ENCODE measurements at regions not wholly inside any gene's neighbourhood (a gene's known extent, or its start where the extent isn't known, plus 50 kb on each side); places are given as distances from the start of the nearest gene placed in this dataset.

- no peak for DNase-seq
These were observed 514.4 kb upstream of the ARRDC4 start for GRCh38 chr15:97446138-97446537.

GRCh38 chr15:97456521-97457202 is 503.8 kb upstream of the ARRDC4 start:
- no peak for DNase-seq

DNA sequence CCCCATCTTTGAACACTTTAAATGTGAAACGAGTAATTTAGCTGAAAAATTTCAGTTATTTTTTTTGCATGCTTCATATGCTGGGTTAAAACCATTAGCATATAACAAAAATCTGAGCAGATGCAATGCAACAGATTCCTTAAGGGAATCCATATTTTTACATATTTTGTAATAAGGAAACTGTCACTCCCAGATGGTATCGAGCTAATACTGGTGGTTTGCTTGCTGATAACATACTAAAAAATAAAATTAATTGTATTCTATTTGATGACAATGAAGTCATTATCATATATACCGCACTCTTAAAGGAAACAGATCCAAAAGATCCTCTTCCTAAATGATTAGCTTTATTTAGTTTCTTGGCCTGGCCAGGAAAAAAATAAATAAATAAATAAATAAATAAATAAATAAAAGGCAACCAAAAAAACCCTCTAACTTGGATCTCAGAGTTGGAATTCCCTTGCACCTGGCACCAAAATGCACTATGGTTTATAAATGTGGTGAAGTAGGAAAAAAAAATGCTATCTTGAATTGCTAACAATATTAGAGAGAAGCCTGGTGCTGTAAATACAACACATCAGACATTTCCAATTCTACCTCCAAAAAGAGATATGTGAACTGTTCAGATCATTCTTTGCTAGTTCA is 503.2 kb upstream of the ARRDC4 start:
- DNase-seq, result no peak

- DNase-seq, result no peak
These were observed 500.7 kb upstream of the ARRDC4 start for GRCh38 chr15:97459771-97460170.

DNA sequence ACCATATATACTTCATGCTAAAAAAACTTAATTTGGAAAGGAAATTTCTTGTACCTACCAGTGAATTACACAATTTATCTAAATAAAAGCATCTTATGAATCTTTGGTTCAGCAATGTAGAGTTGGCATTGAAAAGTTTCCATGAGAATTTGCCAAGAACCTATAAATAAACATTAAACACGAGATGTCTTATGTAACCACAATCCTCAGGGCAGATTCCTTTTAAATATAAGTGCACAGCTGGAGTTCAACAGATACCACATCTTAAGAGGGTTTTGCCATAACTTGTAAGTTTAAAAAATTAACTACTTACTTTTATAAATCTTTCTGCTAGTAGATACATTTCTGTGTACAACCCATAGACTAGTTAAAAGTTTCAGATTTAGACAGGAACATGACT is 499.3 kb upstream of the ARRDC4 start:
- no peak for DNase-seq

GRCh38 chr15:97463696-97464095 is 496.8 kb upstream of the ARRDC4 start:
- no peak for DNase-seq

- DNase-seq, result no peak
These were observed 490.1 kb upstream of the ARRDC4 start for GRCh38 chr15:97470417-97470816.

DNA sequence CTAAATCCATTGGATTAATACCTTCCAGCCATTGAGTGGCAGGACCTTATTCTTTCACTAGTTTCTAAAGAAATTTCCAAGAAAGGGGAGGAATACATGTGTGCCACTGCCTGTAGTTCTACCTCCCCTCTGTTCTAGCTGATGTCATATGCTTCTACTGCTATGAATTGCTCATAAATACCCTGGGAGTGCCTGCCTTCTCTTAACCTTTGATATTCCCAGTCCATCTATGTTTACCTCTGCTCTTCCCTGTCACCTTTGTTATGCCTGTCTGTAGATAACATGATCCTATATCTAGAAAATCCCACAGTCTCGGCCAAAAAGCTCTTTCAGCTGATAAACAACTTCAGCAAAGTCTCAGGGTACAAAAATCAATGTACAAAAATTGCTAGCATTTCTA is 486.9 kb upstream of the ARRDC4 start:
- DNase-seq, result no peak

DNA sequence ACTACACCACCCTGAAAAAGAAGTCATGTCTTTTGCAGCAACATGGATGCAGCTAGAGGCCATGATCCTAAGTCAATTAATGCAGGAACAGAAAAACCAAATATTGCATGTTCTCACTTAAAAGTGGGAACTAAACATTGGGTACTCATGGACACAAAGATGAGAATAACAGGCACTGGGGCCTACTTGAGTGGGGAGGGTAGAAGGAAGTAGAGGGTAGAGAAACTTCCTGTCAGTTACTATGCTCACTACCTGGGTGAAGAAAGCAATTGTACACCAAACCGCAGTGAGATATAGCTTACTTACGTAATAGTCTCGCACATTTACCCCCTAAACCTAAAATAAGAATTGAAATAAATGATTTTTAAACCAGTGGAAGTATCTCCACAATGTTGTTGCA is 480.5 kb upstream of the ARRDC4 start:
- DNase-seq, result no peak

DNA sequence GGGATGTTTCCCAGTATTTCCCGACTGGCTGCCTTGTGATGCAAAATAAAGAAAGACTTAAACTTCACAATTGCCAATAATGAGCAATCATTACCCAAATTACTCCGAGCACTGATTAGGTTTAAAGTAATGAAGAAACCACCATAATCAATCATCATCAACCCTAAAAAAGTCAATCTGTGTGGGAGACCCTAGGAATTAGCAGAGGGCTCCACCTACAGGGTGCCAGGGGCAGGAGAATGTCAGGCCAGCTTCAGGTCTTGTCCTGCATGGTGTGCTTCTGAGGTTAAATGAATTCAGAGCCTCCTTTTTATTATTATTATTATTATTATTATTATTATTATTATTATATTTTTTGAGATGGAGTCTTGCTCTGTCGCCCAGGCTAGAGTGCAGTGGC is 478.0 kb upstream of the ARRDC4 start:
- DNase-seq, result no peak

DNA sequence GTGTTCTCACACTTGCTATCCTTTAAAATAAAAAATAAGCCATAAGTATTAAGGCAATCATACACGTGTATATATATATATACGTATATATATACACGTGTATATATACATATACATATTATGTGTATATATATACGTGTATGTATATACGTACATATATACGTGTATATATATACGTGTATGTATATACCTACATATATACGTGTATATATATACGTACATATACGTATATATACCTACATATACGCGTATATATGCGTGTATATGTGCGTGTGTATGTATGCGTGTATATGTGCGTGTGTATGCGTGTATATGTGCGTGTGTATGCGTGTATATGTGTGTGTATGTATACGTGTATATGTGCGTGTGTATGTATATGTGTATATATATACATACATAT is 477.3 kb upstream of the ARRDC4 start:
- DNase-seq, result no peak

DNA sequence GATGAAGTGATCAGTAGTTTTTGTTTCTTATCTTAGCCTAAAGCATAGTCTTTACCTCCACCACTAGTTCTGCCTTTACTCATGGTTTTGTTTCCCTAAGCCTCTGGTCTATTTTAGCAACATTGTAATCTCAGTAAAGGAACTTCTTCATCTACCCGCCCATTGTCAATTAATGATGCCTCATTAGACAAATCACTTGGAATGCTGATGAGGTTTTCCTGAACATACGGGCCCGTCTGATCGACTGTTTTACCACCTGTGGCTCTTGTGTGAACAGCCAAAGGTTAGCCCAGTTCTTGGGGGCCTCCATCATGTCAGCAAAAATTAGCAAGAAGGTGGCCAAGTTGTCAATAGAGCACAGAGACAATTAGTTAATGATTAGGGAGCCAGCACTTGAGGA is 470.1 kb upstream of the ARRDC4 start:
- no peak for DNase-seq

DNA sequence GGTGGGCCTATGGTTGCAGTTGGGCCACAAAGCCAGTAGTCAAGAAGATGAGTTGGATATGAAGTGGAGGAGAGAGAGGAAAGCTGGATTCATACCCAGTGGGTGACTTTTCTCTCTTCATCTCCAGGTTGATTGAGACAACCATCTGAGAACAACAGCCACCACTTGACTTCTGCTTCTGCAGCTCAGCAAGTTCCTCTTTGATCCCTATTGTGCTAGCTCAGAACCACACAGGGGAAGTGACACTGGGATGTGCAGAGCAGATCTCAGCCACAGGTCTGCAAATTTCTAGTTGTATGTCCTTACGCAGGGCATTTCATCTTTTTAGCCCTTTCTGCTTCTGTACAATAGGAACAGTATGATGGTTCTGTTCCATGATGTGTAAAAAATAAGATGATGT is 459.2 kb upstream of the ARRDC4 start:
- DNase-seq, result no peak

GRCh38 chr15:97502038-97502437 is 458.5 kb upstream of the ARRDC4 start:
- no peak for DNase-seq

- DNase-seq, result no peak
These were observed 456.3 kb upstream of the ARRDC4 start for GRCh38 chr15:97504031-97504792.

DNA sequence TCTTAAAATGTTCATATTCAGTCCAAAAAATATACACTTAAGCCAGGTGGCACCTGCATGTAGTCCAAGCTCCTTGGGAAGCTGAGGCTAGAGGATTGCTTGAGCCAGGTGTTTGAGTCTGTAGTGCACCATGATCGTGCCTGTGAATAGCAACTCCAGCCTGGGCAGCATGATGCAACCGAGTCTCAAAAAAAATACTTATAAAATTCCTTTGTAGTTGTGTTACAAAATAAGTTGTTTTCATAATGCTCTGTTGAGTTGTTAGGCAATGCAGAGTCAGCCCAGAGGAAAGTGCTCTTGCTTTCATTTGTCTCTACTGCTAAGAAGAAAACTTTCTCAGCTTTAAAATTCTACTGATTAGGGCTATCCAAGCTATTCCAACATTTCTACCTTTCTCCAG is 442.8 kb upstream of the ARRDC4 start:
- no peak for DNase-seq

DNA sequence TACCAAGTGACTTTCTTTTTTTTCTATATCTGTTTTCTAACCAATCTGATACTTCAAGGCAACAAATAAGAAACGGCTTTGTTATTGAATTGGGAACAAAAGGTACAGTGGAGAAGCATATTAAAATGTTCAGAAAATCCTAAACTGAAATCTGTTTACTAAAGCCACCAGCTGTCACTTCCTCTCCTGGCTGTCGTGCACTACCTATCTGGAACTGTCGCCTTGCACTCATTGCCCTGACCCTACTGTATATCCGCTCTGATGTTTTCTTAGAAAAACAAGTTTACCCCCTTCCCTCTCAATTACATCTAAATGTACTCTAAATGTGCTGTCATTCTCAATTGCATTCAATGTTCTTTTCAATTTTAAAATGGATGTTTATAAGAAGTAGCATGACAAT is 439.8 kb upstream of the ARRDC4 start:
- DNase-seq, result no peak

DNA sequence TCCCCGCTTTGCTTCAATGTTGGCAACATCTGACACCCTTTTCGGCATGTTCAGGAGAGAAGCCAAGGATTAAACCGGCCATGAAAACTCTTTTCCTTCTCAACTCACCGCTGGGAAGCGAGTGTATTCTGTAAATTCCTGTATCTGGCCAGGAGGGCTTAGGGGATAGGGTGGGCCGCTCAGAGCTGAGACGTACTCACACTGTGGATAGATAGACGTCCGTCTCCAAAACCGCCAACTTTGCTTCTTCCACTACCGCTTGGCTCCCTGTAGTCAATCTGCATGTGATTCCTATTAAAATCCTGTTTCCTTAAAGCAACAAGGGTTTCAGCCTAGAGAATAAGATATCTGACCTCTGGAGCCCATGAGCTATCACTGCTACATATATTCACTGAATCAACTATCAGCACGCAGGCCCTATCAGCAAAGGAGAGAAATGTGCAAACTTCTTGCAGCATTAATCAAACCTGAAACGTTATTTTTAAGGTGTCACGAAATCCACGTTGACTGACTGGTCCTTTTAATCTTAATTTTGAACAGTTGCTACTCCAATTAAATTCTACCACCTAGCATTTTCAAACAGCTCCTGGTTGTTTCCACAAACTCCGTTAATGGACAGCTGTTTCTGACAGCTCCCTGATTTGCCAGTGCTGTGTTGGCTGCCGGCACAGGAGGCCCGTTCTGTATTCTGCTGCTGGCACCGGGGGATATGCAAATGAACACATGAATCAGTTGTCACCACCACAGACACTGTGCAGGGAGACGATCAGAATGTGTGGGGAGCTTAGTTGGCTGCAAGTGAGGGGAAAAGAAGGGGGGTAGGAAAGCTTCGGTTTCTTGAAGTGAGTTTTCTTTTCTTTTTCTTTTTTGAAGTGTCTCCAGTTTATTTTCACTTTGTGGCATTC is 438.9 kb upstream of the ARRDC4 start:
- DNase-seq, result no peak

DNA sequence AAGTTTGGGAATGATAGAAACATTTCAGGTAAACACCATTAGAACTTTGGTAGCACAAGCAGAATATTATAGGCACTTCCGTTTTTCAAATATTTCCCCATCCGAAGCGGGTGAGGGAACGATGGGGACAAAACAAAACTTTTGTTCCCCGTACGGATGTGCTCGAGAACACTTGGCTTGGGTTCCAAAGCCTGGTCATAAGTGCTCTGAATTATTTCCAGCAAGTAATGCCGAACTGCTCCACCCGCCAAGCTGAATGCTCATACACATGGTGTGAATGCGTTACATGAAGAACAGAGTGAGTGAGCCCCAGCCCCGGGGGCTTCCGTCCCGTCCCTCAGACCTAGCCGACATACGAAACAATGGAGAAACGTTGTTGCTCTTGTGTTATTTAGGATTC is 438.2 kb upstream of the ARRDC4 start:
- no peak for DNase-seq

DNA sequence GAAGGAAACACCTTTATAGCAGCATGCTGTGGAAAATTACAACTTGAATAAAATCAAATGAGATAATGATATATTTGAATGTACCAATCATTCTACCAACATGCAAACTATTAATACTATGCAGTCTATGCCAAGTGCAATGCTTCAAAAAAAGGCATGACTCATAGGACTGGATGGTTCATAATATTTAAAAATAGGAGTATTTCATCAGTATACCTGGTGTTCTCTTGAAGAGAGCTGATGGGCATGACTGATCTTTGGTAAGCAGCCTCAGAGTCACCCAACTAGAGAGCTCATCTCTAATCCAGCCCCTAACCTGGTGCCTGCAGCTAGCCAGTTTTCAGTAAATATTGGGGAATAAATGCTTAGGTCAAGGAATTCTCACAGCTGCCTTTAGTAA is 434.7 kb upstream of the ARRDC4 start:
- DNase-seq, result no peak

DNA sequence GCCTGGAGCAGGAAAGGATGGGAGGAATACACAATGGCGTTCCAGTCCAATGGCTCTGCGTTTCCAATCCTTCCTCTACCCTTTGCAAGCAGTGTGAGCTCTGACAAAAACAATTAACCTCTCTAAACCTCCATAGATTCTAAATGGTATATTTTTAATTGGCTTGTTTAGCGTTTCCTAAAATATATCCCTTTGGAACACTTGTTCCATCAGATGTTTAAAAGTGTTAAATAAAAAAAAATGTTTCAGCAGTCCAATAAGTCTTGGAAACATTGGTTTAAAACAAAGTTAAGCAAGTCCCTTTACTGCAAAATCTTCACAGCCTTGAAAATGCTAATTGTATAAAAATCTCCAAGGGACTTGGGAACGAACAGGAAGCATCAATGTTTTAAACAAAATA is 432.3 kb upstream of the ARRDC4 start:
- no peak for DNase-seq

- DNase-seq, result no peak
These were observed 414.7 kb upstream of the ARRDC4 start for GRCh38 chr15:97545799-97546198.

DNA sequence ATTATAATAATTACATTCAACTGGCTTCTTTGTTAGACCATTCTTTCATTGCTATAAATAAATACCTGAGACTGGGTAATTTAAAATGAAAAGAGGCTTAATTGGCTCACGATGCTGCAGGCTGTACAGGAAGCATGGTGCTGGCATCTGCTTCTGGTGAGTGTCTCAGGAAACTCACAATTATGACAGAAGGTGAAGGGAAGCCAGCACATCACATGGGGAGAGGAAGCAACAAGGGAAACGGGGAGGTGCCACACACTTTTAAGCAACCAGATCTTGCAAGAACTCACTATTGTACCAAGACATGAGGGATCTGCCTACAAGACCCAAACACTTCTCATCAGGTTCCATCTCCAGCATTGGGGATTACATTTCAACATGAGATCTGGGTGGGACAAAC is 413.1 kb upstream of the ARRDC4 start:
- no peak for DNase-seq
